ENCODE measurements at regions not wholly inside any gene's neighbourhood (a gene's known extent, or its start where the extent isn't known, plus 50 kb on each side); places are given as distances from the start of the nearest gene placed in this dataset.

DNA sequence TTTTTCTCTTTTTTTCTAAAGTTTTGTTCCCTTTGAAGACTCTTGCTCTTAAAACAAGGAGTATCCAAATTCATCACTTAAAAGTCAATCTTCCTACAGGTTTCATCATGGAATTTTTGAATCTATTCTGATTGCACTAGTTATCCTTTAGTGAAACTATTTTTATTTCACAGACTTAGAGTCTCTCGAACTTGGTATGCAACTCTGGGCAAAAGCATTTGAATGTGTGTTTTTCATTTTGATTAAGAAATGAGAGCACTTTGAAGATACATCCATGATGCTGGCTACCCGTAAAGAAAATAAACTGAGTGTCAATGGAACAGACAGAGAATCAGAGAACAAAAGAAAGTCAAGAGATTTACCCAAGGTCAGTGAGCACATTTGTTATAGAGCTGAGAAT, 586.5 kb downstream of the EPM2A start:
- Histone ChIP-seq H4K5ac (ENCODE audit: insufficient read length, low read depth, low read length) (no peak overlapping the region), H3K23me2 (ENCODE audit: low read depth, low read length) (no peaks in the 10 kb centered on the region), H3K4me3 (ENCODE audit: extremely low read depth in 1 of 4, insufficient read depth in 2 of 4, low read depth in 3 of 4, low read length in 4 of 4) (no peak overlapping the region), H3K9ac (replicated peaks in 1 of 4; ENCODE audit: extremely low read depth in 1 of 4, low read depth in 3 of 4, low read length in 3 of 4) (no peak overlapping the region), H3K4ac (replicated peaks; ENCODE audit: insufficient read length, low read depth, low read length) (no peak overlapping the region), H2AFZ (ENCODE audit: low read length) (no peak overlapping the region), H3K27me3 (replicated peaks in 1 of 4; ENCODE audit: control insufficient read depth in 3 of 4, extremely low read depth in 1 of 4, insufficient read depth in 3 of 4, low read length in 3 of 4) (peaks cover 0 to 2% (median 0%) of the 10 kb centered on the region in 4 experiments; a peak in 1 of 7 replicates), H3K23ac (ENCODE audit: insufficient read length) (no peak overlapping the region), H3K14ac (ENCODE audit: insufficient read length) (no peak overlapping the region), H2AK5ac (ENCODE audit: low read depth, low read length) (no peak overlapping the region), H2BK15ac (ENCODE audit: low read length) (no peak overlapping the region), H3K27ac (ENCODE audit: low read depth, low read length) (no peak overlapping the region), H3K79me1 (ENCODE audit: low read depth, low read length) (no peaks in the 10 kb centered on the region), H3K18ac (ENCODE audit: extremely low read depth, low read length) (no peak overlapping the region), H3K79me2 (ENCODE audit: control insufficient read depth in 1 of 2, insufficient read depth in 2 of 2, low read length in 2 of 2) (no peaks in the 10 kb centered on the region), H3K4me2 (ENCODE audit: insufficient read depth in 1 of 2, low read depth in 2 of 2, low read length in 2 of 2) (no peak overlapping the region), H2BK120ac (replicated peaks; ENCODE audit: low read depth, low read length) (no peak overlapping the region), H2BK12ac (ENCODE audit: low read depth, low read length) (no peak overlapping the region), H3K9me3 (ENCODE audit: insufficient read depth in 2 of 2, low read depth in 1 of 2, low read length in 1 of 2) (no peaks in the 10 kb centered on the region), H4K91ac (replicated peaks; ENCODE audit: insufficient read length, low read length) (no peak overlapping the region), H3K56ac (replicated peaks; ENCODE audit: insufficient read length, low read depth, low read length) (no peak overlapping the region), H4K8ac (ENCODE audit: extremely low read depth, insufficient read depth, low read length) (no peak overlapping the region), H2BK20ac (ENCODE audit: low read length) (no peak overlapping the region), H4K20me1 (replicated peaks in 1 of 2; ENCODE audit: control insufficient read depth in 1 of 2, insufficient read depth in 2 of 2, low read length in 2 of 2) (no peaks in the 10 kb centered on the region), H2BK5ac (ENCODE audit: low read depth, low read length) (no peak overlapping the region), H3K4me1 (replicated peaks in 1 of 4; ENCODE audit: control insufficient read depth in 3 of 4, insufficient read depth in 4 of 4, low read length in 3 of 4) (peaks cover 0 to 10% (median under 1%) of the 10 kb centered on the region in 4 experiments; a peak in 2 of 7 replicates), H3K36me3 (ENCODE audit: control insufficient read depth in 2 of 4, insufficient read depth in 4 of 4, low read length in 3 of 4) (no peaks in the 10 kb centered on the region)
- no peak for FAIRE-seq
- CTCF ChIA-PET (ENCODE audit: partially characterized antibody): no interaction called here
- POLR2A ChIA-PET (ENCODE audit: partially characterized antibody): no interaction called here
- 84% methylated on average over 2 of the region's 2 CpGs; no CpG with 5 or more reads in 1 of the 2 experiments for WGBS, 2 experiments (ENCODE audit: extremely low coverage in 1 of 2, insufficient coverage in 1 of 2, insufficient read length in 1 of 2, insufficient replicate concordance in 2 of 2, low coverage in 1 of 2, low lambda C conversion rate in 2 of 2, missing lambda C conversion rate in 1 of 2)
- no peak for DNase-seq (ENCODE audit: low read depth in 1 of 2, low spot score in 2 of 2)
- no peak for TF ChIP-seq TAF1 (IDR thresholded peaks at IDR 0.05; ENCODE audit: low read depth, low read length)
- no peak for TF ChIP-seq SRF (IDR thresholded peaks at IDR 0.05; ENCODE audit: low read depth, low read length)
- TF ChIP-seq SP2 (IDR thresholded peaks at IDR 0.05; ENCODE audit: low read length): no peak
- TF ChIP-seq, protein P1, sequence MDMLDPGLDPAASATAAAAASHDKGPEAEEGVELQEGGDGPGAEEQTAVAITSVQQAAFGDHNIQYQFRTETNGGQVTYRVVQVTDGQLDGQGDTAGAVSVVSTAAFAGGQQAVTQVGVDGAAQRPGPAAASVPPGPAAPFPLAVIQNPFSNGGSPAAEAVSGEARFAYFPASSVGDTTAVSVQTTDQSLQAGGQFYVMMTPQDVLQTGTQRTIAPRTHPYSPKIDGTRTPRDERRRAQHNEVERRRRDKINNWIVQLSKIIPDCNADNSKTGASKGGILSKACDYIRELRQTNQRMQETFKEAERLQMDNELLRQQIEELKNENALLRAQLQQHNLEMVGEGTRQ (IDR thresholded peaks at IDR 0.05; ENCODE audit: low read length): no peak
- no peak for TF ChIP-seq GTF2F1 (IDR thresholded peaks at IDR 0.05; ENCODE audit: borderline replicate concordance, low read depth, low read length)
- no peak for TF ChIP-seq CEBPB (IDR thresholded peaks at IDR 0.05; ENCODE audit: low read depth, low read length)
- no peak for TF ChIP-seq KDM4A (IDR thresholded peaks at IDR 0.05; ENCODE audit: low read depth, low read length, severe bottlenecking)
- no peak for TF ChIP-seq RXRA (IDR thresholded peaks at IDR 0.05; ENCODE audit: insufficient read depth, low read depth, low read length)
- no peak for TF ChIP-seq E2F6 (IDR thresholded peaks at IDR 0.05)
- no peak for TF ChIP-seq CTBP2 (IDR thresholded peaks at IDR 0.05; ENCODE audit: borderline replicate concordance, insufficient read depth, insufficient read length, low read length)
- no peak for TF ChIP-seq BRCA1 (IDR thresholded peaks at IDR 0.05; ENCODE audit: low read depth, low read length)
- TF ChIP-seq PHF8 (conservative IDR thresholded peaks at IDR 0.05; ENCODE audit: low read depth, low read length): no peak
- no peak for TF ChIP-seq RNF2 (IDR thresholded peaks at IDR 0.05; ENCODE audit: borderline replicate concordance, low read depth, low read length, missing control alignments, poor library complexity, severe bottlenecking)

Data from H1 (cell line).